Lung (tissue), 11 donors: ENCODE measurements at regions not wholly inside any gene's neighbourhood (a gene's known extent, or its start where the extent isn't known, plus 50 kb on each side); places are given as distances from the start of the nearest gene placed in this dataset.
A peak's percentile ranks its signal among the peaks of the same experiment; 100 is the strongest.

Source experiments
- ATAC-seq: fragments of 200-7000 bp; cut with Tn5 transposase; one replicate; pipeline ENCODE4 v1.9.1; 2020; ENCODE audit warnings: moderate number of reproducible peaks; ENCODE audit not compliant: insufficient read depth, low FRiP score
- DNase-seq, 3 donors: peaks; one replicate each; pipeline ENCODE4 v3.0.0-alpha.2; 2013 to 2017
- H3K27ac ChIP-seq, 2 donors: one replicate each; pipeline ENCODE4 v1.5.1; 2013; ENCODE audit warnings: mild to moderate bottlenecking in 2 of 2, moderate library complexity in 2 of 2, control low read depth in 1 of 2, inconsistent platforms in 1 of 2, low read depth in 1 of 2, low read length in 1 of 2
- H3K27me3 ChIP-seq, 3 donors: one replicate each; pipeline ENCODE4 v1.5.1; 2013; ENCODE audit warnings: low read length in 2 of 3; ENCODE audit not compliant: control insufficient read depth in 3 of 3, insufficient read depth in 3 of 3
- H3K36me3 ChIP-seq, 4 donors: one replicate each; pipeline ENCODE4 v1.5.1; 2013; ENCODE audit warnings: low read length in 4 of 4, mild to moderate bottlenecking in 1 of 4, moderate library complexity in 1 of 4; ENCODE audit not compliant: control insufficient read depth in 4 of 4, insufficient read depth in 4 of 4
- H3K4me1 ChIP-seq, 5 donors: one replicate each; pipeline ENCODE4 v1.5.1; 2013; ENCODE audit warnings: low read length in 5 of 5, mild to moderate bottlenecking in 2 of 5, moderate library complexity in 1 of 5; ENCODE audit not compliant: control insufficient read depth in 5 of 5, insufficient read depth in 5 of 5
- H3K4me3 ChIP-seq: one replicate; pipeline ENCODE4 v1.5.1; 2013; ENCODE audit warnings: mild to moderate bottlenecking, control low read depth, moderate library complexity
- H3K9ac ChIP-seq, 2 donors: one replicate each; pipeline ENCODE4 v1.5.1; 2013; ENCODE audit warnings: low read length in 2 of 2, control low read depth in 1 of 2; ENCODE audit not compliant: insufficient read depth in 1 of 2
- H3K9me3 ChIP-seq, 4 donors: one replicate each; pipeline ENCODE4 v1.5.1; 2013; ENCODE audit warnings: low read length in 3 of 4, mild to moderate bottlenecking in 1 of 4, moderate library complexity in 1 of 4; ENCODE audit not compliant: control insufficient read depth in 4 of 4, insufficient read depth in 3 of 4
- WGBS, 2 donors: extraction: QIAGEN DNeasy Blood & Tissue Kit; methylation state at CpG; one replicate each; pipeline ENCODE4 v1.1.7; 2013; 5-methylcytosine and 5-hydroxymethylcytosine counted together
- TF ChIP-seq, protein P1 (sequence below): IDR thresholded peaks from 2 replicates; pipeline ENCODE4 v1.5.1; 2012; ENCODE audit warnings: mild to moderate bottlenecking; ENCODE audit errors: control extremely low read depth, extremely low read depth
- donor health status: control.
- donor health status: control.
- donor health status: Bipolar disorder and iron deficiency.
- donor health status: healthy.
- donor health status: DM: yes; HTN: yes; CAD: no.

DNA sequence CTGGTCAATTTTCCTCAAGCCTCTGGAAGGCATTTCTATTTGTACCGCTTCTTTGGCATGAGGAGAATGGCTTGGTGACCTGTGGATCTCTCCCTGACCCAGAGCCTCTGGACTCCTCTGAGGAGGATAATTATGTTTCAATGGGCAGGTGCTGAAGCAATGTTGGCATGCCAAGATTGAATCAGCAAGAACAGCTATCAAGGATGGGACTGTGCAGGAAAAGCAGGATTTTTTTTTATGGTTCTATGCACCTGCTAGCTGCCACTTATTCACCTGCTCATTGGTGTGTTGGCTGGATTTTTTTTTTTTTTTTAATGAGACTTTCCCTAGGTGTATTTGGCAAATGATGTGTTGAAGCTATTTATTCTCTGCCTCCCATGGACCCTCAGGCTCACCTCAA lies 821.2 kb downstream of the RPA4 start:
- DNase-seq, result no peak
- Histone ChIP-seq H3K9ac (no peak overlapping the region), H3K36me3 (no peaks in the 10 kb centered on the region), H3K4me3 (no peak overlapping the region), H3K9me3 (no peaks in the 10 kb centered on the region), H3K27me3 (peaks cover 0 to 21% (median 3%) of the 10 kb centered on the region in 3 donors), H3K4me1 (no peaks in the 10 kb centered on the region), H3K27ac (no peak overlapping the region)
- no peak for ATAC-seq
- 90 to 95% methylated on average over 1 of the region's 1 CpG for WGBS, 2 donors
- TF ChIP-seq, protein P1, sequence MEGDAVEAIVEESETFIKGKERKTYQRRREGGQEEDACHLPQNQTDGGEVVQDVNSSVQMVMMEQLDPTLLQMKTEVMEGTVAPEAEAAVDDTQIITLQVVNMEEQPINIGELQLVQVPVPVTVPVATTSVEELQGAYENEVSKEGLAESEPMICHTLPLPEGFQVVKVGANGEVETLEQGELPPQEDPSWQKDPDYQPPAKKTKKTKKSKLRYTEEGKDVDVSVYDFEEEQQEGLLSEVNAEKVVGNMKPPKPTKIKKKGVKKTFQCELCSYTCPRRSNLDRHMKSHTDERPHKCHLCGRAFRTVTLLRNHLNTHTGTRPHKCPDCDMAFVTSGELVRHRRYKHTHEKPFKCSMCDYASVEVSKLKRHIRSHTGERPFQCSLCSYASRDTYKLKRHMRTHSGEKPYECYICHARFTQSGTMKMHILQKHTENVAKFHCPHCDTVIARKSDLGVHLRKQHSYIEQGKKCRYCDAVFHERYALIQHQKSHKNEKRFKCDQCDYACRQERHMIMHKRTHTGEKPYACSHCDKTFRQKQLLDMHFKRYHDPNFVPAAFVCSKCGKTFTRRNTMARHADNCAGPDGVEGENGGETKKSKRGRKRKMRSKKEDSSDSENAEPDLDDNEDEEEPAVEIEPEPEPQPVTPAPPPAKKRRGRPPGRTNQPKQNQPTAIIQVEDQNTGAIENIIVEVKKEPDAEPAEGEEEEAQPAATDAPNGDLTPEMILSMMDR, result no peak

DNA sequence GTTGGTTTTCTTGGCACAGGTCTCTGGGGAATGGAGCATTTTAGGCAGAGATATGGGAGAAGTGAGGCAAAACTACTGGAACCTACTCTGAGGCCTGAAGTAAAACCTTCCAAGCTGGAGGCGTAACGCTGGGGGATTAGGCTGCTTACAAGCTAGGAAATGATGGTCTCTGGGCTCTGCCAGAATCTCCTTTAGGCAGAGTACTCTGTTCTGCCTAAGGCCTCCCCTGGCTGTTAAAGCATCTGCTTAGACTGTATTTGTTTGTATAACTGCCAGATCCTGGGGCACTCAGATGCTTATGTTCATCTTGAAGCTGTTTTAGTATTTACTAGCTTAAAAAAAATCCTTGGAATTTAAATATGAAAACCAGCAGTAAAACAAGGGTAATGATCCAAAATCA lies 822.2 kb downstream of the RPA4 start:
- TF ChIP-seq, protein P1, result no peak
- no peak for ATAC-seq
- WGBS, 2 donors, result 88 to 90% methylated on average over 2 of the region's 2 CpGs

DNA sequence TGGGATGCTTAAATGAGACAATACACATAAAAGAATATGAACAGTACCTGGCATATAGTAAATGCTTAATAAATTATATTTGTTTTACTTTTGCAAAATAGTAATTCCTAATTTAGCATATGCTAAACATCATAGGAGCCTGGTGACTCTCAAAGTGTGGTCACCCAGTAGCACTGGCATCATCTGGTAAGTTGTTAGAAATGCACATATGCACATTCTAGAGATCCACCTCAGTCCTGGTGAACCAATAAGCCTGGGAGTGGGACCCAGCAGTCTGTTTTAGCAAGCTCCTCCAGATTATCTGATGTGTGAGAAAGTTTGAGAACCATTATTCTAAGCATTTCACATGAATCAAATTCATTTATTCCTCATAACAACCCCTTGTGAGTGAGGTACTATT lies 830.4 kb downstream of the RPA4 start:
- no peak overlapping the region for H3K27ac ChIP-seq

More for the DNA sequence above, 822.2 kb downstream of the RPA4 start:
- H3K9ac ChIP-seq, result no peak overlapping the region
- peaks cover 0 to 12% (median 3%) of the 10 kb centered on the region in 3 donors for H3K27me3 ChIP-seq
- peak; percentile 13 to 16 (median 13) for DNase-seq
- H3K27ac ChIP-seq, result no peak overlapping the region
- H3K9me3 ChIP-seq, result no peaks in the 10 kb centered on the region
- no peak overlapping the region for H3K4me3 ChIP-seq
- no peaks in the 10 kb centered on the region for H3K4me1 ChIP-seq
- no peaks in the 10 kb centered on the region for H3K36me3 ChIP-seq

DNA sequence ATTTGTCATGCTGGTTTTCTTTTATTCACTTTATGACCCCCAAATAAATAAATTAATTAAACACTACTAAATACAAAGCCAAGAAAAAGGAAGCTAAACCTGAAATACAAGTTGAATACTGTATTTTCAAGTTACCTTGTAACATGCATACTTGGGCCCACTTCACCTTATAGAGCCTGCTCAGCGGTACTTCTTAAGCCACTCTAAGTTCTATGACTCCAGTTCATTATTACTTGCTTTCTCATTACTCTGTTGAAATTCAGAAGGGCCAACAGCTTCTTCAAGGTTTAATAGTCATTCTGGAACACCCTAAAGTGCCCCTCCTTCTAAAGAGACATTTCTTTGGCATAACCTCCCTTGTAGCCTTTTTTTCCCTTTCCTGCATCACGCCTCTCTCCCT lies 844.5 kb downstream of the RPA4 start:
- TF ChIP-seq, protein P1, result no peak
- Histone ChIP-seq H3K9ac (no peak overlapping the region), H3K9me3 (no peaks in the 10 kb centered on the region), H3K27ac (no peak overlapping the region), H3K27me3 (peaks cover 0 to 24% (median 3%) of the 10 kb centered on the region in 3 donors), H3K36me3 (no peaks in the 10 kb centered on the region), H3K4me1 (peaks cover 0 to 3% (median 0%) of the 10 kb centered on the region in 5 donors), H3K4me3 (no peak overlapping the region)
- ATAC-seq (peak; percentile 66), DNase-seq (peak; percentile 19 to 70 (median 38))
- 68 to 79% methylated on average over 2 of the region's 2 CpGs for WGBS, 2 donors

More for the DNA sequence above, 830.4 kb downstream of the RPA4 start:
- no peaks in the 10 kb centered on the region for H3K9me3 ChIP-seq
- DNase-seq (no peak), ATAC-seq (no peak)
- H3K36me3 ChIP-seq, result no peaks in the 10 kb centered on the region
- H3K9ac ChIP-seq, result no peak overlapping the region
- H3K4me1 ChIP-seq, result no peaks in the 10 kb centered on the region
- TF ChIP-seq, protein P1, result no peak
- H3K27me3 ChIP-seq, result peaks cover 0 to 8% (median 0%) of the 10 kb centered on the region in 3 donors
- H3K4me3 ChIP-seq, result no peak overlapping the region
